HG02571 (cell line): ENCODE measurements at regions not wholly inside any gene's neighbourhood (a gene's known extent, or its start where the extent isn't known, plus 50 kb on each side); places are given as distances from the start of the nearest gene placed in this dataset.

Experiments used
- ATAC-seq: cut with Tn5 transposase; IDR thresholded peaks from one replicate; pipeline ENCODE4 v1.9.1; 2021; ENCODE audit warnings: mild to moderate bottlenecking, moderate library complexity; ENCODE audit not compliant: unreplicated experiment

DNA sequence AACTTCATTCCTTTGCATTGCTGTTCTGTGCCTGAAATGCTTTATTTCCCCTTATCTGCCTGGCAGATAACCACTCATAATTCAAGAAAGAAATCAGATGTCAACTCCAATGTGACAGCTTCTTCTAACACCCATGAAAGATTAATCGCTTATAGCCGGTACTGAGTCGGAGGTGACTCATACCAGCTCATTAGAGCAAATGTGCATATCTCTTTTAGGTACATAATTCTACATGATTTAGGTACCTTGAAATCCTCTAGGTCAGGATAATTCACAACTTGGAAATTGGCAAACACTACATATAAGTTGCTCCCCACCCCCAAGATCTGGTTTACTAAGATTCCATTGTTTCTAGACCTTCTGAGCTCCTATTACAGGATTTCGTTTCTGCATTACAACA is 554.4 kb upstream of the SORCS1 start:
- no peak for ATAC-seq

DNA sequence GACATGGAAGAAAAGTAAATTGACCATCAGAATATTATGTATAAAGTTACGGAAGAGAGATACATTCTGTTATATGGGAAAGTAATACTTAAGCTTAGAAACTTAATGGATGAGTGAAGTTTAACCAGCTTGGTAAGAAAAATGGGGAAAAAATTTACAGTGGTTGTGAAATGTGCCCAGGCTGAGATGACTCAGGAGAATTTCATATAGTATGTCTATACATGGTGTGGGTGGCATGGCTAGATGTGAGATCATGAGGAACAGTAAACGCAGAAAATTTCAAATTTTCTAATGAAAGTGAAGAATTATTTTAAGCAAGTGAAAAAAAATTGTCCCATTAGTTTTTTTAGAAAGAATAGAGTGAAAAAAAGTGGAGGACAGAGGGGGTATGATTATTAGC is 552.5 kb upstream of the SORCS1 start:
- ATAC-seq: no peak

DNA sequence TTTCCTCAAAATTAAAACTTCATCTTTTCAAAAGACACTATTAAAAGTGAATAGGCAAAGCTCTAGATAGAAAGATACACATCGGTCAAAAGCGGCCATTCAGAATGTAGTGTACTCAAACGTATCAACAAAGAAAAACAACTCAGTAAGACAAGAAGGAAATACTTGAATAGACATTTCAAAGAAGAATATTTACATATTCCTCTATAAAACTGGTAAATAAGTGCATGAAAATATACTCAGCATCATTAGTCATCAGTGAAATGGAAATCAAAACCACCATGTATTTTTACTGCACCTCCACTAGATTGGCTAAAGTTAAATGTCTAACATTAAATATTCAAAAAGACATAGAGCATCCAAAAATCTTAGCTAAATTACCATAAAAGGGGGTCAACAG is 551.1 kb upstream of the SORCS1 start:
- no peak for ATAC-seq

DNA sequence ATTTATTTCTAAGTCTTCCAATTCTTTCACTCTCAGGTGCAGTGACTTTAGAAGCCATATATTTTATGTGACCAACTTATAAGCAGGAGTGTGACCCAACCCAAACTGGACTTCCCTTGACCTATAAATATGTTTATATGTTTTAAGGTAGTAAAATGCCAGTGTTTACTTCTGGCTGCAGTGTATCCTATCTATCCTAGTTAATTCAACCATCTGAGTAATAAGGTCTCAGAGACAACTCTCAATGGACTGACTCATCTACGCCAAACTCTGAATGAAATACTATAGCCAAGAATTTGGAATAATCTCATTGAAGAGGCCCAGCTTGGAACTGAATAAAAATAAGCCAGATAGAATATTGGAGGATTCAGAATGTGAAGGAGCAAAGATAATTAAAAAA is 544.5 kb upstream of the SORCS1 start:
- no peak for ATAC-seq

DNA sequence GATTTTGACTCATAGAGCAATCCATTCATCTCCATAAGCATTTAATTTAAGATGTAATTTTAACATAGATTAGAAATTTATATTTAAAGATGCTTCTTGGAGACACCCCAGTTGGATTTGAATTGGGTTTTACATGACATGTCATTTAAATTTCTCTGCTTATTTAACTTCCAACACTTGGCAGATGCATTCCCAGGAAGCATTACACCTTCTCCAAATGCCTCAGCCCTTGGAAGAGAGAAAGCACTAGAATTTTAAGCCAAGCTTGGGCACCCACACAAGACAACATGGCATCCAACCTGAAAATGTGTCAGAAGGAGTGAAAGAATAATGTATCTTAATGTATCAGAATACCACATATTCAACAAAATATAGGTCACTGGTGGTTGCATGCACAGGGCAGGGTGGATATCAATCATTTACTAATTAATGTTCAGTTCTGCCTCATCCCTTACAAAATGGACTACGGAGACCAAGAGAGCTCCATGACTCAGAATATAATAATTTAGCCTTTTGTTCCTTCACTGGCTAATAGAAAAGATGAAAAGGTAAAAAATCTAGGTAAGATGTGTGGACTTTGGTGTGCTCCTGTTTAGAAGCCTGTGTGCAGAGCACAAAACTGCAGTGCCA is 541.7 kb upstream of the SORCS1 start:
- ATAC-seq: no peak

DNA sequence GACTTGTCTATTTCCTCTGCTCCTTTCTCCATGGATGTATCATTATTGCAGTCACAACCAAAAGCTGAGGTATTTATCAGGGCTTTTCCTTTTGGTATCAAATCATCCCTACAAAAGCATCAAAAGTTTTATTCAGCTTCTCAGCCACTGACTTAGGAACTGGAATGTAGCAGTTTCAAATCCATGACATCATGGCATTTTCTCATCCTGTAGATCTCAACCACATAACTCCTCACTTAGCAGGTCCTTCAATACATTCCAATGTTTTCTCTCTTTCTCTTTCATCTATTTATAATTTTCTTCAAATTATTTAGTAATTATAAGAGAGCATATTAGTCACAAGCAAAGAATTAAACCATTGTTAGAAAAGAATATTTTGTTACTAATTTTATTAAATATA is 537.4 kb upstream of the SORCS1 start:
- ATAC-seq: no peak

DNA sequence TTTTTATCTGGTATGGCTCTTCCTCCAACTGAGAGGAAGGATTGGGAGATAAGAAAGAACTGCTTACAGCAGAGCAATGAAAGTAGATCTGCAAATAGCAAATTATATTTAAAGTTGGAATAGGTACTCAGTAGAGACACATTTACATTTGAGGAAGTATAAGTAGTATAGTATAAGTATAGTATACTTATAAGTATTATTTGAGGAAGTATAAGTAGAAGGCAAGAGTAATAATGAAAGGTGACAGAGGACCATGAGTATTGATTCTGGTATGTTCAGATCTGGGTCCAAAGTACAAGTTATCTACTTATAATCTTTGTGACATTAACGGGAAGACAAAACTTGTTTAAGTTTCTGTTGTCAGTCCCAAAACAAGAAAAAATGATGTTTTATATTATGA is 527.6 kb upstream of the SORCS1 start:
- ATAC-seq: no peak

DNA sequence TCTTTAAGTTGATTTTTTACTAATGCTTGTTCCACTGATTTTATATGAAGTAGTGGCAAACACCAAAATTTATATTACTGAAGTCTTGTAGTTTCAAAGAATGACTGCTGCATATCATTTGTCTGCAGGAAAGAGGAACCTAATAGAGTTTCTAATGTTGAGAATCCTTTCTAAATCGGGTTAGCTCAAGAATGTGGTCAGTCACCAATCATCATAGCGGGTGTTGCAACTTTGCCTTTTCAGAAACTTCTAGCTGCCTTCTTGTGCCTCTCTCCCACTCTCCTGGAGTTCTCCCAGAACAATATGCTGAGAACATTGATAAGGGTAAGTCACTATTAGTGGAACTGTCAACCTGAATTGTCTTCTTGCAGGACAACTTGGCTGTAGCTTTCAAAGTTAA is 524.8 kb upstream of the SORCS1 start:
- ATAC-seq: no peak

DNA sequence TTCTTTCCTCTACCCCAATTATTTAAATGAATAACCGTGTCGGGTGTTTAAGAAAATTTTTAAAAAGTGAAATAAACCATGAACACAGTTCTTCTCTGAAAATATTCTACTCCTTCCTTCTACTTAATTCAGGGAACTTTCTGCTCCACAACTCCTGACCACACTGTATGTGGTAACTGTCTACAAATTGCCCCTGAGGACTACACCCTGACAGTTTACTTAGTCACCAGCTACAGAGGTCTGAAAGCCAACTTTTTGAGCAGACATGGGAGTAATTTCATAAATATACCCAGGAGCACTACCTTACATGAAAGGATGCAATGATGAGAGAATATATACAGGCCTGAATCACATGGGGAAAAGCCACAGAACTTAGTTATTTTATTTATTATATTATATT is 523.2 kb upstream of the SORCS1 start:
- no peak for ATAC-seq

DNA sequence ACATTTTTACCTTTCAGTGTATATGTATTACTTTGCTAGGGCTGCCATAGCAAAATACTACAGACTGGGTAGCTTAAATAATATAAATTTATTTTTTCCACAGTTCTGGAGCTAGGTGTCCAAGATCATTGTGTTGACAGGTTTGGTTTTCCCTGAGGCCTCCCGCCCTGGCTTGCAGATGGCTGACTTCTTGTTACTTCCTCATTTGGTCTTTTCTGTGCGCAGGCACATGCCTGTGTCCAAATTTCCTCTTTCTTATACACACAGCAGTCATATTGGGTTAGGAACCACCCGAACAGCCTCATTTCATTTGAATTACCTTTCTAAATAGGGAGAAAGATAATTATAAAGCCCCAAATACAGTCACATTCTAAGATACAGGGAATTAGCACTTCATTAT is 521.6 kb upstream of the SORCS1 start:
- no peak for ATAC-seq

DNA sequence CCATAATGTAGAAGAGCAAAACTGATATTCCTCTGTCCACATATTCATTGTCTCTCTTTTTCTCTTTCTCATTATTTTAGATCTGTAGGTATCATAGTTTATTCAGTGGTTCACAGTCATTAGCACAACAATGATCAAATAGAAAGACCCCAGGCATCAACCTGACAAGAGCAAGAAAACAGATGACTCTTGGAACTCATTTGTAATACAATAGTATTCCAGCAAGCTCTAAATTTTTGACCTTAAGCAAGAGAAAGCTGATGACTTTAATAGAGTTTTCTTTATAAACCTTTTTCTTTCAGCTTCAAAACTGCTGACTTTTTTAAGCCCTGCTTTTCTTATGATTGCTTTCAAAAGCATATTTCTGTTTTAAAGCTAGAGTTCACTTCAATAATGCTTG is 507.5 kb upstream of the SORCS1 start:
- ATAC-seq: no peak

DNA sequence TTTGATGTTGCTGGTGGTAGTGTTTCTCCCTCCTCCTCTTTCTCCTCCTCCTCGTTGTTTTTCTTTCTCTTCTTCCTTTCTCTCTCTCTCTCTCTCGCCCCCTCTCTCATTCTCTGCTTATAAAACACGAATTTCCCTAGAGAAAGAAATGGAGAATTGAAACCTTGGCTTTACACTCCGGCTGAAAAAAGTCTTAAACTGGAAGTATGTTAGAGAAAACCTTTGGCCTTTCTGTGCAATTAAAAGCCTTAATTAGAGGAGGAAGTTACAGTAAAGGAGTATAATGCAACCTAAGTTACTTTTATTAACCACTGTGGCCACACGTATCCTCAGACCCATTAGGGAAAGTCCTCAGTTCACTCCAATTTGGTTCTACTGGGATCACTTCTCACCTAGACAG is 501.7 kb upstream of the SORCS1 start:
- ATAC-seq: no peak

DNA sequence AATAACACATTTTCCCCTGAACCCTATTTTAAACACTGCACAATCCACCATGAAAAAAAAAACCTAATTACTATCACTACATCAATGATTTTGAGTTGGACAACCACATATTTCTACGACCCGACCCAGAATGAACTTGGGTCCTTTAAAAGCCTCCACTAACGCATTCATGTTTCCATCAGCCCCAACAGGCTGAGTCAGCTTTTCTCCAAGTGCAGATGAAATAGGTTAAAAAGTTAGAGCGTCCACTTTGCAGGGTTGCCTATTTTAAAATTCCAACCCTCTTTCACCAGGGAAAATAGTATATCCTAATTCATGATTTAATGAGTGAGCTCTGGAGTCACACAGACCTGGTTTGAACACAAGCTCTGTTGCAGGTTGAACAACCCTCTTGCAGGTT is 501.0 kb upstream of the SORCS1 start:
- ATAC-seq: no peak

DNA sequence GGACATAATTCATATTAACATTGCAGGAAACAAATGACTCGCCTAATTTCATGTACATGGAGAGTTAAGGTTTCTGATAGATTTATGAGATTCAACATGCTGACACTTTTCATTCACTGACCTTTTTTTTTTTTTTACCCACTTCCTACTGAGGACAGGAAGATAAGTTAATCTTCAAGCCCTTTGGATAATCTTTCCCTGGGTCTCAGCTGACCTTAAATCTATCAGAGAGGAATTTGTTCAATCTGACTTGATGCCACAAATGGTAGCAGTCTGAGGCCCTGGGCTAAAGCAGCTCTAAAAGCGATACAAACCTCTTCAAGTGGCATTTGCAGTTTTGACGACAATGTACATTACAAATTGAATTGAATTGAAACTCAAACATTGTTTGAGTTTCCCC is 493.3 kb upstream of the SORCS1 start:
- ATAC-seq: no peak

DNA sequence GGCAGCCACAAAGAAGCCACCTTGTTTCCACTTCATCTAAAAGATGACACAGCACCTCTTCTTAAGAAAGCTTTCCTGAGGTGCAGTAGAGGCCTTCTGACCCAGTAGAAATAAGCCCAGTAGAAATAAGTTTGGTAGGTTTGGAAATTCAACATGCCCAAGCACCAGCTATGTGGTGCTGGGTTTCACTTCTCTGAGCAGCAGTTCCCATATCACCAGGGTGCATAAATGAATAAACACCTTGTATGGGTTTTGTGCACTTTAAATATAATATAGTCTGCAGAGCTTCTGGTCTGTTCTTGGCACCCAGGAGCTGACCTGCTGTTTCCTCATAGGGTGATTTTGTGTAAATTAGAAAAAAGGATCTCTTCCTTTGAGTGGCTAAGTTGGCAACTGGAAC is 492.4 kb upstream of the SORCS1 start:
- no peak for ATAC-seq

DNA sequence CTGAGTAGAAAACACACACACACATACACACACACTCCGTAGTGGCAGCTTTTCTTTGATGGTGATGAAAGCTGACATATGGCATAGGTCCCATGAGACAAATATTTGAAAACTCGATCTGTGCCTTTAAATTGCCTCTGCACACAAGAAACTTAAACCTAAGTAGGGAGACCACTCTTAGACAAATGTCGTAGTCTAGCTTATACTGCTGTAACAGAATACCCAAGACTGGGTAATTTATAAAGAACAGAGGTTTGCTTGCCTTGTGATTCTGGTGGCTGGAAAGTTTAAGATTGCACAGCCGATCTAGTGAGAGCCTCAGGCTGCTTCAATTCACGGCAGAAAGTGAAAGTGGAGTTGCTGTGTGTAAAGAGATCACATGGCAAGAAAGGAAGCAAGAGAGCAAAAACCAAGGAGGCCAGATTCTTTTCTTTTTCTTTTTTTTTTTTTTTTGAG is 489.4 kb upstream of the SORCS1 start:
- peak; percentile 67 for ATAC-seq

DNA sequence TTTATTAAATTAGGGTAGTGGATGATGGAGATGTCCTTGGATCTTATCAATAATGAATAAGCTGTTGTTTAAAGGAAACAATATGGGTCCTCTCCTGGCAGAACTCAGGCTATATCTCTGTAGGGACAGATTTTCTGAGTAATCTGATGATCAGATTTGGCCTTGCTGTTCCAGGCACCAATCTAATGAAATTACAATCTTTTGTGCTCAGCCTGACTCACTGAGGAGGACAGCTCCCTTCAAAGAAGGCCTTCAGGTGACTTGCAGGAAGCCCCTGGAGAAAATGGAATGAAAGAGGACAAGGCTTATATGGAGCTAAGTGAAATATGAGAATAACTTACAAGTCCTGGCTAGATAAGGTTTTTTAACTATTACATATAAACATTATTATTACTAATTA is 486.4 kb upstream of the SORCS1 start:
- ATAC-seq: no peak

DNA sequence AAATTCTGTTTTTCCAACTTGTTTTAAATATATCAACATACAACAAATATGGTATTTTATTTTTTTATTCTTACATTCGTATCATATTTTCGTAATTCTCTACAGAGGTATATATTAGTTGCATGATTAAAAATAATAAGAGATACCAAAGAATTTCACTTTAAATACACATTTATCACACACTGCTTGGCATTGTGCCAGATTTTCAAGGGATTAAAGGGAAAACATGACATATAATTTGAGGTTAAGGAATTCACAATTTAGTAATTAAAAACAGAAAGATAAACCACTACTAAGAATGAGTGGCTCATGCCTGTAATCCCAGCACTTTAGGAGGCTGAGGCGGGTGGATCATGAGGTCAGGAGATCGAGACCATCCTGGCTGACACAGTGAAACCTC is 484.7 kb upstream of the SORCS1 start:
- no peak for ATAC-seq

DNA sequence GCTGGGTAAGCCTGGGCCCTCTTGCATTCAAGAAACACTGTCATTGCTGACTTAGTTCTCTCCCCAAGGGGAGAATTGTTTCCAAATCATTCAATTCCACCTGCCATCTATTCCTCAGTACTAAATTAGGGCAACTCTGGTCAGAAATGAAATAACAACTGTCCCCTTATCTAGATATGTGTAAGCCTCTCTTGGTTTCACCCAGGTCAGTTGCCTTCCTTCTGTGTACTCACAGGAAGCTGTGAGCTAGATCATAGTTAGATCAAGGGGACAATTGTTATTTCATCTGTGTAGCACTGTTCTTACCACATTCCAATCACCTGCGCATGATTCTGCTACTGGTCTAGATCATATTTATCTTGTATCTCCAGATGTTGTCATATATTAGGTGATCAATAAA is 483.0 kb upstream of the SORCS1 start:
- no peak for ATAC-seq

DNA sequence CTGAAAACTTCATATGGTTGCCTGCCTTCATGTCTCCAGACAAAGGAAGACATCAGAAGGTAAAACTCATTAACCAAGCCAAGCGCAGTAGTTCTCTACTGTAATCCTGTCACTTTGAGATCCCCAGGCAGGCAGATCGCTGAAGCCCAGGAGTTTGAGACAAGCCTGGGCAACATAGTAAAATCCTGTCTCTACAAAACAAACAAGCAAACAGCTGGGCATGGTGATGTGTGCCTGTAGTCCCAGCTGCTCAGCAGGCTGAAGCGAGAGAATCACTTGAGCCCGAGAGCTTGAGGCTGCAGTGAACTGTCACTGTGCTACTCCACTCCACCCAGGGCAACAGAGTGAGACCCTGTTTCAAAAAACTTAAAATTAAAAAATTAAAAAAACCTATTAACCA is 467.4 kb upstream of the SORCS1 start:
- no peak for ATAC-seq

DNA sequence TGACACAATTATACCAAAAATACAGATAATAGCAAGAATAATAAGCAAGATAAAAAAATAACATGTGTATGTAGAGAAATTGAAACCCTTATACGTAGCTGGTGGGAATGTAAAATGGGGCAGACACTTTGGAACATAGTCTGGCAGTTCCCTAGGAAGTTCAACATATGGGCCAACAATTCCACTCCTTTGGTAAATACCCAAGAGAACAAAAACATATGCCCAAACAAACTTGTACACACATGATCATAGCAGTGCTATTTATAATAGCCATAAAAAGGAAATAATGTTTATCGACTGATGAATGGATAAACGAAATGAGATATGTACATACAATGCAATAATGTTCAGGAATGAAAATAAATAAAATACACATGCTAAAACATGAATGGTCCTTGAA is 462.4 kb upstream of the SORCS1 start:
- ATAC-seq: no peak

DNA sequence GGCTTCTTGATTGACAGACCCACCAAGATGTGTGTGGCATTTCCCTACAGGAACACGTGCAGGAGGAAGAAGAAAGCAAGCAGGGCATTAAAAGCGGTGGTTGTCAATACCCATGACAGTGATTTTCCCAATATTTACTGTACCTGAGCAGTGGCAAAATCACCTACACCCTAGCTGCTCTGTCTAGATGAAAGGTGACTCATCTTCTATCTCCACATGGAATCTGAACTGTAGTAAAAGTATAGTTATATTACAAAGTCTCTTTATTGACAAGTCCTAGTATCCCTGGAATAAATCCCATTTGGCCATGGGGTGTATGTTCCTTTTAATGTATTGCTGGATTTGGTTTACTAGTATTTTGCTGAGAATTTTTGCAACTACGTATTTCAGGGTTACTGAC is 458.8 kb upstream of the SORCS1 start:
- no peak for ATAC-seq

DNA sequence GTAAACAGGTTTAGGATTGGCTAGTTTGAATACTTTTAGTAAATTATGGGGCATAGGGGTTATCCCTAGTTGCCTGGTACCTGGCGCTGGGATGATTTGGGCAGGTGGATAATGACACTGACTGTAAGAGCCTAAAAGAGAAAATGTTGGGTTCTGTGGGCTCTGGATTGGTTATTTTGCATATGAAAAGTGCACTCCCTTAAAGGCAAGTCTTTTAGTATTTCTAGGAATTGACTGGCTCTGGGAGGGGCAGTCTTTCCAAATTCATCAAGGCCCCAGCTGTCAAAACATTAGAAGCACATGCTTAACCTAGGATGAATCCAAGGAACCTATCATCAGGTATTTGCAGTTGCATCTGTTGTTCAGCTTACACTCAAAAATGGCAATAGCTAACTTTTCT is 454.6 kb upstream of the SORCS1 start:
- ATAC-seq: no peak
